Effector CD8-positive, alpha-beta T cell (primary cell): ENCODE measurements at regions not wholly inside any gene's neighbourhood (a gene's known extent, or its start where the extent isn't known, plus 50 kb on each side); places are given as distances from the start of the nearest gene placed in this dataset.
A peak's percentile ranks its signal among the peaks of the same experiment; 100 is the strongest.
"Not testable (repeated sequence)": the region's sequence is repeated elsewhere in the genome, so short reads cannot be mapped to it uniquely, and the experiment has no call there.

Source experiments
- DNase-seq: peaks from one replicate; lab custom pipeline; 2025; lab: John Stamatoyannopoulos, UW

DNA sequence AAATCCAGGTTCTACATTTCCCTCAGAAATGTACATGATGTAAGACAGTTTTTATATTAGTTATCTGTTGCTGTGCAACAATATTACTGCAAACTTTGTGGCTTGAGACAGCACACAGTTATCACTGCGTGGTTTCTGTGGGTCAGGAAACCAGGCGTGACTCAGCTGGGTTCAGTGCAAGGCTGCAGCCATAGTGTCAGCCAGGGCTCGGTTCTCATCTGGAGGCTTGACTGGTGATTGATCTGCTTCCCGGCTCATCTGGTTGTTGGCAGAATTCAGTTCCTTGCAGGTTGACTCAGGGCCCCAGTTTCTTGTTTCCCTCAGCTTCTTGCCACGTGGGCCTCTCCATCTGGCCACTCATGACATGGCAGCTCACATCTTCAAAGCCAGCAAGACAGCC lies 146.8 kb upstream of the ROPN1B start:
- DNase-seq: not testable (repeated sequence)

DNA sequence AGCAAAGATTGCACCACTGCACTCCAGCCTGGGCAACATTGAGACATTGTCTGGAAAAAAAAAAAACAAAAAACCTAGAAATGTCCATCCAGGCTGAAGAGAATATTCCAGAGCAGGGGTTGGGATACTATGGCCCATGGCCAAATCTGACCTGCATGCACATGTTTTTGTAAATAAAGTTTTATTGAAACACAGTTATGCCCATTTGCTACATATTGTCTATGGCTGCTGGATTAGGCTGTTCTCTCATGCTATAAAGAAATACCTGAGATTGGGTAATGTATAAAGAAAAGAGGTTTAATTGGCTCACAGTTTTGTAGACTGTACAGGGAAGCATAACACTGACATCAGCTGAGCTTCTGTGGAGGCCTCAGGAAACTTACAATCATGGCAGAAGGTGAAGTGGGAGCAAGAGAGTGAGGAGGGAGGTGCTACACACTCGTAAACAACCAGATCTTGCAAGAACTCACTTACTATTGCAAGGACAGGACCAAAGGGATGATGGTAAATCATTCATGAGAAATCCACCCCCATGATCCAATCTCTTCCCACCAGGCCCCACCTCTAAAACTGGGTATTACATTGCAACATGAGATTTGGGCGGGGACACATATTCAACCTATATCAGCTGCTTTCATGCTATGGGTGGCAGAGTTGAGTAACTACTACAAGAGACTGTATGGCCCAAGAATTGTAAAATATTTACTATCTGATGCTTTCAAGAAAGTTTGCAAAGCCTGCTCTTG lies 137.8 kb upstream of the ROPN1B start:
- not testable (repeated sequence) for DNase-seq

DNA sequence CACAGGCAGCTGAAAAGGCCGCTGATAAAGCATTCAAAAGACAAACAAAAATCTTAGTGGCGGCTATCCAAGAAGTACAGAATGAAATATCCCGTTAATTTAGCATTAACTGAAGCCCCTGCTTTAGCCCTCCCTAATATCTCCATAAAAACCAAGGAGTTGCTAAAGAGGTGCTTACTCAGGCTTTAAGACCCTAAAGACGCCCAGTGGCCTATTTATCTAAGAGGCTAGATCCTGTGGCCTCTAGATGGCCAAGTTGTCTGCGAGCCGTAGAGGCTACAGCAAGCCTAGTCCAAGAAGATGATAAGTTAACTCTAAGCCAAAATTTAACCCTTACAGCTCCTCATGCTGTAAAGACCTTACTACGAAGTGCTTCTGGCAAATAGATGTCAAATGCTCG lies 133.4 kb upstream of the ROPN1B start:
- DNase-seq: not testable (repeated sequence)

GRCh38 chr3:125836011-125836551 lies 132.9 kb upstream of the ROPN1B start:
- DNase-seq: not testable (repeated sequence)

GRCh38 chr3:125836786-125837185 lies 132.2 kb upstream of the ROPN1B start:
- DNase-seq: not testable (repeated sequence)

- not testable (repeated sequence) for DNase-seq
These were observed 130.1 kb upstream of the ROPN1B start for GRCh38 chr3:125838857-125839256.

GRCh38 chr3:125840465-125840864 lies 128.5 kb upstream of the ROPN1B start:
- not testable (repeated sequence) for DNase-seq

- not testable (repeated sequence) for DNase-seq
These were observed 121.0 kb upstream of the ROPN1B start for GRCh38 chr3:125847966-125848365.

- not testable (repeated sequence) for DNase-seq
These were observed 114.0 kb upstream of the ROPN1B start for GRCh38 chr3:125855006-125855405.

- not testable (repeated sequence) for DNase-seq
These were observed 108.4 kb upstream of the ROPN1B start for GRCh38 chr3:125860547-125860946.

DNA sequence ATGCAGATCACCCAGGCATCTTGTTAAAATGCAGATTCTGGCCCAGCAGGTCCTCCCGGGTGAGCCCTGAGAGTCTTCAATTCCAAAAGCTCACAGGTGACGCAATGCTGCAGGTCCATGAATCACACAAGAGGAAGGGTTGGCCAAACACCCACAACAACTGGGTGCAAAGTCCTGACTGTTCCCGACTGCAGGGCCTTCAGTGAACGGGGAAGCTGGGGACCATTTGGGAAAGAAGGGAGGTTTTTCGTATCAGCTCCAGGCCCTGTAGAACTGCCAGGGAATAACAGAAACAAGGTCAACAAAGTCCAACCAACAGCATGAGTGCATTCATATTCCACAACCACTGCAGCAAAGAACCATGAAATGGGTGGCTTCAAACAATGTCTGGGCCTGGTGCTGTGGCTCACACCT lies 106.1 kb upstream of the ROPN1B start:
- not testable (repeated sequence) for DNase-seq

- not testable (repeated sequence) for DNase-seq
These were observed 104.4 kb upstream of the ROPN1B start for GRCh38 chr3:125864532-125864931.

GRCh38 chr3:125886006-125886405 lies 83.0 kb upstream of the ROPN1B start:
- not testable (repeated sequence) for DNase-seq

GRCh38 chr3:125899181-125899580 lies 69.8 kb upstream of the ROPN1B start:
- DNase-seq: not testable (repeated sequence)

DNA sequence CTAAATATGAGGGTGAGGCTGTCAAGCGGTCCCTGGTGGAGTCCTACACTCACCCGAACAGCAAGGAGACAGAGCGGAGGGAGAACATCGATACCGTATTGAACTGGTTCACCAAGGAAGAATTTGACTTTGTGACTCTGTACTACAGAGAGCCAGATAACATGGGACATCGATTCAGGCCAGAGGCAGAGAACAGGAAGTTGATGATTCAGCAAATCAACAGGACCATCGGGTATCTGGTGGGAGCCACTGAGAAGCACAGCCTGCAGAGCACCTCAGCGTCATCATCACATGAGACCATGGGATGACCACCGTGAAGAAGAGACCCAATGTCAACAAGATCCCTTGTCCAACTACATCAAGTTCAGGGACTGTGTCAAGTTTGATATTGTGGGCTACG lies 67.5 kb upstream of the ROPN1B start:
- not testable (repeated sequence) for DNase-seq

- not testable (repeated sequence) for DNase-seq
These were observed 65.1 kb upstream of the ROPN1B start for GRCh38 chr3:125903780-125904455.

GRCh38 chr3:125907279-125907678 lies 61.7 kb upstream of the ROPN1B start:
- not testable (repeated sequence) for DNase-seq

DNA sequence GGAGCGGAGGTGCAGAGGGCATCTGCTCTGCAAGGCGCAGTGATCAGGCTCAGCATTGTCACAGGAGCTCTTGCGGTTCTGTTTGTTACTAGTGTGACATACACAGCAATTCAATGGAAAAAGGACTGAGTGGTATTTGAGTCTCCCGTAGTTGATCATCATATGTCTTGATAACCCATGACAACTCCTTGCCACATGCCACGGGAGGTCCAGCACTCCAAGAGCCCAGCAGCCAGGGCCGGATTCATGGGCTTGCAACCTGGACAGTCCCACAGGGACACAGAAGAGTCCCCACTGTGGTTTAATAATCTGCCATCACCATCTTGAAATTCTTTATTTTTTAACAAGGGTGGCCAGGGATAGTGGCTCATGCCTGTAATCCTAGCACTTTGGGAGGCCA lies 58.1 kb upstream of the ROPN1B start:
- not testable (repeated sequence) for DNase-seq

DNA sequence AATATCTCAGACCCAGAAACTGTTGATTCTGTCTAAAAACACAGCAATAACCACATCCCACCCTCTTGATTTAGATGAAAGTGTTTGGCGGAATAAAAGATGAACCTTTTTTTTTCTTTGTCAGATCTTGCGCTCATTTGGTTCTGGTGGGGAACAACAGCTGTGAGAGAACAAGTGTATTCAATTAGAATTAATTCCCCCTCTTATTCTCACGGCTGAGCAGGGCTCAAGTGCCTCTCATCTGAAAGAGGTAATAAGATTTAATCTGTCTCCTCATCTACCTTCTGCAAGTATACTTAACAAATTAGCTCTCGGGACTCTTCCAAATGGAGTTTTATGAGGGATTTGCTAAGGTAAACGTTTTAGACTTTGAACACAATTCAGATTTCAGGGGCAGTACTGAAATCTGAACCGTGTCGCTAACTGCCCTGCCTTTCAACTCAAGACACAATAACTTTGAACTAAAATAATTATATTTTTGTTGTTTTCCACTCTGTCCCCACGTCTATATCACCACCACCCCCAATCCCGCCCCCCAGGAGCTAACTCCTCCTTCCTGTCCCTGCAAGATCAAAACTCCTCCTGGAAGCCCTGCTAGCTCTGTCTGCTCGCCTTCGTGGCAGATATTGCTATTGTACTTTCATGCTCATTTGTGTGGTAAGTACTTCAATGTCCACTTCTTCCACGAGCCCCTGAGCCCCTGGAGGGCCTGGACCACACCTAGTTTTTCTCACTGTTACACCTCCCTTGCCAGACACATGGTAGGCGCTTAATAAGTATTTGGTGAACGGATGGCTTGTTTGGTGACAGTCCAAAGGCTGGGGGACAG lies 54.2 kb upstream of the ROPN1B start:
- not testable (repeated sequence) for DNase-seq

- DNase-seq: not testable (repeated sequence)
These were observed 53.6 kb upstream of the ROPN1B start for GRCh38 chr3:125915437-125915787.

GRCh38 chr3:125915792-125916375 lies 53.1 kb upstream of the ROPN1B start:
- DNase-seq: peak; percentile 99
